GM21576 (cell line): ENCODE measurements at regions not wholly inside any gene's neighbourhood (a gene's known extent, or its start where the extent isn't known, plus 50 kb on each side); places are given as distances from the start of the nearest gene placed in this dataset.
"Not testable (repeated sequence)": the region's sequence is repeated elsewhere in the genome, so short reads cannot be mapped to it uniquely, and the experiment has no call there.

Experiments used
- ATAC-seq: cut with Tn5 transposase; IDR thresholded peaks from one replicate; pipeline ENCODE4 v1.9.1; 2021; ENCODE audit warnings: mild to moderate bottlenecking, moderate library complexity; ENCODE audit not compliant: unreplicated experiment

- ATAC-seq: no peak
Measured at GRCh38 chr1:30242722-30243457, 480.5 kb downstream of the MATN1 start.

GRCh38 chr1:30242168-30242567 is 481.2 kb downstream of the MATN1 start:
- ATAC-seq: no peak

DNA sequence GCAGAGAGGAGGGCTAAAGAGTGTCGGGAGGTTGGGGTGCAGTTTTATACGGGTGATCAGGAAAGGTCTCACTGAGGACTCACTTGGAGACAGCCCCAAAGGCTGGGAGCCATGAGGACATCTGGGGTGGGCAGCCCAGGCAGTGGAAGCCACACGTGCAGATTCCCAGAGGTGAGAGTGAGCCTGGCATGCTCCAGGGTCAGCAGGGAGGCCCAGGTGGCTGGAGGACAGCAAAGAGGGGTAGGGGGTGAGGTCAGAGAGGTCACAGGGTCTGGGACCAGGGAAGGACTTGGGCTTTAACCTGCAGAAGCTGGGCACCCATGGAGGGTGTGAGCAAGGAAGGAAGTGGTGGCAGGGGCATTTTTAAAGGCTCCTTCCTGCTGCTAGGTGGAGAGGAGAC is 481.7 kb downstream of the MATN1 start:
- no peak for ATAC-seq

GRCh38 chr1:30234091-30234490 is 489.3 kb downstream of the MATN1 start:
- no peak for ATAC-seq

DNA sequence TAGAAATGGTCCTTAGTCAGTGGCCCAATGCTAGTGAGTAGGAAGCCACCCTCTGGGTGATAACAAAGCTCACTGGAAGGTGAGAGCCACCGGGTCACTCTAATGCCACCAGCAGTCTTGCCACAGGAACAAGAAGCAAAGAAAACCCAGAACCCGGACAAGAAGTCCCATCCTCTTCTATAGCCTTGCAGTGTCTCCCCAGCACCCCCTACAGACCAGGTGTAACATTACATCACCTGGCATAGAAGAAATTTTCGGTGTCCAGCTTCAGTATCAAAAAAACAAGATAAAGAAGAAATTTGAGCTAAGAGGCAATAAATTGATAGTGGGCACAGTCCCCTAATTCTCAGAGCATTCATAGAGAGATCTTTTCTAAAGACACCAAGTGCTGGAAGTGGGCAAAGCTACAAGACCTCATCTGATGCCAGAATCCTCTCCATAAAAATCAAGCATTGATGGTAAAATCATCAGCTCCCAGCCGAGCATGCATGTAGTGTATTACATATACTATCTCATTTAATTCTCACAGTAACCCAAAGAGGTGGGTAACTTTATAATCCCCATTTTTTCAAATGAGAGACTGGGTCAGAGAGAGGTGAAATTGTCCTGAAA is 491.0 kb downstream of the MATN1 start:
- no peak for ATAC-seq

DNA sequence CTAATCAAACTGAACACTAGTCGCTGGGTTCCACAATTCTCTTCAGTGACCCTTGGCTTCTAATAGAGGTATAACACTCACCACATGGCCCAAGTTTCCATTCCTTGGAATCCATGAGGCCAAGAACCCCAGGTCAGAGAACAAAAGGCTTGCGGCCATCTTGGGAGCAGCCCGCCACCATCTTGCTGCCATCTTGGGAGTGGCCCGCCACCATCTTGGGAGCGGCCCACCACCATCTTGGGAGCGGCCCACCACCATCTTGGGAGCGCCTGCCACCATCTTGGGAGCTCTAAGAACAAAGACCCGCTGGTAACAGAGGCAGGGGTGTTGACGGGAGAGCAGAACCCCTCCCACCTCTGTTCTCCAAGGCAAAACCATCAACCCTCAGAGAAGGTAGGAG is 493.4 kb downstream of the MATN1 start:
- no peak for ATAC-seq

DNA sequence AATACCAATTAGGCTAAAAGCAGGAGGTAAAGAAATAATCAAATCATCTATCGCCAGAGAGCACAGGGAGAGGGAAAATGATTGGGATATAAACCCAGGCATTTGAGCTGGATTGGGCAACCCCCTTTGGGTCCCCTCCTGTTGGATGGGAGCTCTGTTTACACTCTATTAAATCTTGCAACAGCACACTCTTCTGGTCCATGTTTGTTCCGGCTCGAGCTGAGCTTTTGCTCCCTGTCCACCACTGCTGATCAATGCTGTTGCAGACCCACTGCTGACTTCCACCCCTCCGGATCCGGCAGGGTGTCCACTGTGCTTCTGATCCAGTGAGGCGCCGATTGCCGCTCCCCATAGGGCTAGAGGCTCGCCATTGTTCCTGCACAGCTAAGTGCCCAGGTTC is 493.8 kb downstream of the MATN1 start:
- no peak for ATAC-seq

DNA sequence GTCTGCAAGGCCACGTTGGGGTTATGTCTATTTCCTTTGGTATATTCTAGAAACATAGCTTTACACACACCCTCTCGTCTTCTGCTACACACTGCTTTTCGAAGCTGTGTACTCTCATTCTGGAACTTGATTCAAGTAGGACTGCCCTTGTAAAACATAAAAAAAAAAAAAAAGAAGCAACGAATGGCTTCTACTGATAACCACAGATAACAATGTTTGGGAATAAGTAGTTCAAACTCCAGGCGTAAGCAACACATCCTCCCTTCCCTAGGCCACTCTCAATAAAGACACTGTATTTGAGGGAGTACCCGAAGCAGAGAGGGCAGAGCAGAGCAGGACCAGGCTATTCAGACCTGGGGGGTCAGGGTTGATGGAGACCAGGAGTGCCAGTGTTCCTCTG is 496.7 kb downstream of the MATN1 start:
- ATAC-seq: no peak

- no peak for ATAC-seq
Measured at GRCh38 chr1:30225357-30225756, 498.0 kb downstream of the MATN1 start.

- ATAC-seq: no peak
Measured at GRCh38 chr1:30219675-30220074, 503.7 kb downstream of the MATN1 start.

DNA sequence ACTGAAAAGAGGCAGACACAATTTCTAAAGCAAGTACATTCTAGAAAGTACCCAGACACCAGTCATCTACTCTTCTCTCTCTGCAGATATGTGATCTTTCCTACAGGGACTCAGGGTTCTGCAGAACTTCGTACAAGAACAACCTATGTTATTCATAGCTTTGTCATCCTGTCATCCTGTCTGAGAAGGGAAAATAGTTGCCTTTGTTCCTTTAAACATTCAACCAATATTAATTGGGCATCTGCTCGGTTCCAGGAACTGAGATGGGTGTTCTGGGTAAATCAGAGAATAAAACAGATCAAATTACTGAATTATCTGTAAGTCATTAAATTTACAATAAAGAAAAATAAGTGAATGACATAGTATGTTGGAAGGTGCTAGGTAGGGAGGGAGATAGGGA is 504.9 kb downstream of the MATN1 start:
- no peak for ATAC-seq

DNA sequence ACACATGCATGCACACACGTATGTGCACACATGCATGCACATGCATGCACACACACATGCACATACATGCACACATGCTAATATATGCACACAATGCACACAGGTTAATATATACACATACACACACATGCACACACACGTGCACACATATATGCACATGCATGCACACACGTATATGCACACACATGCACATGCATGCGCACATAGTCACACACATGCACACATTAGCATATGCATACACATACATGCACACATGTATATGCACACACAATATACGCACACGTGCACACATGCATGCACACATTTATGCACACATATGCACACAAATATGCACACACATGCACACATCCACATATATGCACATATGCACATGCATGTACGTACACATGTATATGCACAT is 506.8 kb downstream of the MATN1 start:
- ATAC-seq: no peak

DNA sequence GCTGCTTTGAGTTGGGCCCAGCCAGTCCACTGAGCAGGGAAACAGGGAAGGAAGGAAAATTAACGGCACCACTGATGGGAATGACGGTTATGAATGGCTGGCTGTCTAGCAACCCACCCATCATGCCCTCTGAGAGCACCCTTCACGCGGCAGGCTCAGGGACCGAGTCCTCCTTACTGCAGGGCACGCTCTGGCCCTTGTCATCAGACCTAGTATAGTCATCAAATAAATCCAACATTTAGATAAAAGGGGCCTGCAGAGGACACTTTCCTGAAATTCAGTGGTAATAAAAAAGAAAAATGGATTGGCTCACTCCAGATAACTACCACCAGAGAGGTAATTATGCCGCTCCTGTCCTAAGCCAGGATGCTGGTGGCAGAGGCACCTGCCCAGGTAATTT is 509.4 kb downstream of the MATN1 start:
- no peak for ATAC-seq

DNA sequence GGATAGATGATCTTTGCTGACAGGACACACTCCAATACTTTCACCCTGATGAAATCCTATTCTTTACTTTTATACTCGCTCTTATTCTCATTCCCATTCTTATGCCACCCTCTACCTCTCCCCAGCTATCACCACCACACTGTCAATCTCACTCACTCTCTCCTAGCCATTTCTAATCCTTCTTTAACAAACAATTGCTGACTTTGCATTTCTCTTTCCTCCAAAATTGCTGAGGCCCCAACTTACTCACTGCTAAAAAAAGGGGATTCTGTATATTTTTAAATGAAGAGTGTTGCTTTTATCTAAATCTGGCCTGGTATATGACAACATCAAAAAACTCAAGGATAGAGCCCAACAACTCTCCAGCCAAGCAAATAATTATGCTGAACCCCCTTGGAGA is 515.4 kb downstream of the MATN1 start:
- not testable (repeated sequence) for ATAC-seq

DNA sequence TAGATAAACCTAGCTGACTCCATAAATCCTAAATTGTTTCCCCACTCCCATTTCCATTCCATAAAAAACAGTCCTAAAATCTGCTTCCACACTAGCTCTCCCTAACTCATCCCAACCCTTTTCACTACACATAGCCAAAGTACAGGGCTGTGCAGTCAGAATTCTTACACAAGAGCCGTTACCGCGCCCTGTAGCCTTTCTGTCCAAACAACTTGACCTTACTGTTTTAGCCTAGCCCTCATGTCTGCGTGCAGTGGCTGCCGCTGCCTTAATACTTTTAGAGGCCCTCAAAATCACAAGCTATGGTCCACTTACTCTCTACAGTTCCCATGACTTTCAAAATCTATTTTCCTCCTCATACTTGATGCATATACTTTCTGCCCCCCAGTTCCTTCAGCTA is 516.8 kb downstream of the MATN1 start:
- not testable (repeated sequence) for ATAC-seq

GRCh38 chr1:30204916-30205315 is 518.5 kb downstream of the MATN1 start:
- not testable (repeated sequence) for ATAC-seq

GRCh38 chr1:30201015-30201414 is 522.4 kb downstream of the MATN1 start:
- ATAC-seq: no peak

DNA sequence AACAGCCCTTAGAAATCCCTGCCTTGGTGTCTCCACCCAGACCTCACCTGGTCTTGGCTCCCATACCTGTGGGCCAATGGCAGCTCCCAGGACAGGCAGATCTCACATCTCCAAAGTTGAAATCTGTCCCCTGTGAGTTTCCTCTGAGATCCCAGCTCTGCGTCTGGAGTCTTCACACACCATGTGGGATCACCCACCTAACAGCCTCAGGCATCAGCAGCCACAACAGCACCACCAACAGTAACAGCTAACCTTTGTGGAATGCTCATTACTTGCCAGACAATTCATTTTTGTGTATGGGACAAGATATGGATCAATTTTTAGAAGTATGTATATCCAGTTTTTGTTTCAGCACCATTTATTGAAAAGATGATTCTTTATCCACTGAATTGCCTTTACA is 523.2 kb downstream of the MATN1 start:
- no peak for ATAC-seq

DNA sequence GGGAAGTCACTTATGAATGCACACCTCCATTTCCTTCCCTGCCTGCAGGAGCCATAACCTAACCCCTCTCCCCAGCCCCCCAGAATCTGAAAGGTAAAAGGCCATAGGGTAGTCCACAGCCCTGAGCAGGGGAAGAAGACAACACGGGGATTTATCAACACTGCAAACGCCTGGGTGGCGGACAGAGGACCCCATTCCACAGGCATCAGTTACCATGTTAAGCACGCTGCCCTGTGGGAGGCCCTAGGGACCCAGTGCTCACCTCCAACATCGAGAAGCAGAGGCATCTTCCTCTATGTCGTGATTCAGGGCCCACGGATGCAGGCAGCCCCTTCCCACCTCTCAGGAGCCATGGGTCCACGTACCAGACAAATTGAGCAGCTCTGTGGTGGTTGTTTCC is 523.8 kb downstream of the MATN1 start:
- no peak for ATAC-seq

DNA sequence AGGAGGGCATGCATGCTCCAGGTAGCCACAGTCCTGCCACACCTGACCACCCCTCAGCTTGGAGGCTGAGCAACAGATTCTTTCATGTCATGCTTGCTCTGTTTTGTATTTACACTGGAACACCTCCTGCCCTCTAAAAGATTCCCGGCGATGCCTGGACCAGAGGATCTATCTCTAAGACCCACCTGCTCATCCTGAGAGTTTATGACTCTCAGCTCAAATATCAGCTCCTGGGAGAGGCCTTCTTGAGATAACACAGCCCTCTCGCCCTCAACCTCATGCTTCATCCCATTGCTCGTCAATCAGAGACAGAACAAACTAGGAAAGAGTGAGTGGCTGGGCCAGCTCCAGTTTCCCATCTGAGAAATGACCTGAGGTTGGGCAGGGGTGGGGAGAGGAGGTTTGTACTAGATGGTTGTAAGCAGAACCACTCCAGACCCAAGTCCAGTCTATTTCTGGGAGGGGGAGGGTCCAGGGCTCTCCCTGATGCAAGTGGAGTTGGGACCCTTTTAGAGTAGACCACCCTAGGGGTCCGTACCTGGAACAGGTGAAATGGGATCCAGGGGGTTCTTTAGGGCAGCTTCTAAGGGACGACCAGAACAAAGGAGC is 524.5 kb downstream of the MATN1 start:
- ATAC-seq: no peak

DNA sequence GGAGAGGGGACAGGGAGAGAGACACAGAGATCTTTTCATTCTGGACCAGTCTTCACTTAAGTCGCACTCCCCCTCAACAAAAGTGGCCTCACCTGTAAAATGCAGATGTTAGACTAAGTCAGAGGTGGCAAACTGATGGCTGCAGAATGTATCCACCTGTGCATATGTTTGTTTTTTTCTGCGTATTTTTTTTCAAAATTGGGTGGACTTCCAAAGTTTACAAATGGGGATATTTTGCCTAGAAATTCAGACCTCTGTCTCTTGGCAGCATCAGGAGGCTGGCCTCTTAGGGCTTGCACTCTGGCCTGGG is 525.0 kb downstream of the MATN1 start:
- no peak for ATAC-seq

DNA sequence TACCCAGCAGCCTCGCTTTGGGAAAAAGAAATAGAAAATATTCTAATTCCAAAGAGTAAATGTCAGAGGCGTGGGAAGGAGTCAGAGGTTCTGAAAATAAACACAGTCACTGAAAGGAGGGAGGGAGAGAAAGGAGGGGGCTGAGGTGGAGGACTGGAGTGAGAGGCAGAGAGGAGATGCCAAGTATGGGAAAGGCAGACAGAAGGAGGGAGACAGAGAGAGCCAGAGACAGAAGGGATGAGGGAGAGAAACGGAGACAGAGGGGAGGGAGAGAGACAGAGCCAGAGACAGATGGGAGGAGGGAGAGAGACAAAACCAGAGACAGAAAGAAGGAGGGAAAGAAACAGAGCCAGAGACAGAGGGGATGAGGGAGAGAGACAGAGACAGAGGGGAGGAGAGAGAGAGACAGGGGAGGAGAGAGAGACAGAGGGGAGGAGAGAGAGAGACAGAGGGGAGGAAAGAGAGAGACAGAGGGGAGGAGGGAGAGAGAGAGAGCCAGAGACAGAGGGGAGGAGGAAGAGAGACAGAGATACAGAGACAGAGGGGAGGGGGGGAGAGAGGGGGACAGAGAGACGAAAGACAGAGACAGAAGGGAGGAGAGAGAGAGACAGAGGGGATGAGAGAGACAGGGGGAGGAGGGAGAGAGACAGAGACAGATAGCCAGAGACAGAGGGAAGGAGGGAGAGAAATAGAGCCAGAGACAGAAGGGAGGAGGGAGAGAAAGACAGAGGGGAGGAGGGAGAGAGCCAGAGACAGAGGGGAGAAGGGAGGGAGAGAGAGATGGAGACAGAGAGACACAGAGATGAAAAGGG is 525.5 kb downstream of the MATN1 start:
- no peak for ATAC-seq
